HL-60 (cell line): ENCODE measurements at regions not wholly inside any gene's neighbourhood (a gene's known extent, or its start where the extent isn't known, plus 50 kb on each side); places are given as distances from the start of the nearest gene placed in this dataset.

Experiments
- GABPA ChIP-seq: IDR thresholded peaks from 2 replicates; pipeline ENCODE4 v1.6.1; 2012; ENCODE audit warnings: low read depth
- POLR2AphosphoS5 ChIP-seq: IDR thresholded peaks from 2 replicates; pipeline ENCODE4 v1.6.1; 2012; ENCODE audit warnings: low read depth
- TF ChIP-seq, protein P1 (sequence below): IDR thresholded peaks from one replicate; pipeline ENCODE4 v1.5.1; 2011; ENCODE audit warnings: low read length, control low read depth, inconsistent platforms; ENCODE audit not compliant: insufficient read depth
- TF ChIP-seq, protein P2 (sequence below): IDR thresholded peaks from 2 replicates; pipeline ENCODE4 v1.6.1; 2012; ENCODE audit warnings: low read depth; ENCODE audit not compliant: insufficient replicate concordance

DNA sequence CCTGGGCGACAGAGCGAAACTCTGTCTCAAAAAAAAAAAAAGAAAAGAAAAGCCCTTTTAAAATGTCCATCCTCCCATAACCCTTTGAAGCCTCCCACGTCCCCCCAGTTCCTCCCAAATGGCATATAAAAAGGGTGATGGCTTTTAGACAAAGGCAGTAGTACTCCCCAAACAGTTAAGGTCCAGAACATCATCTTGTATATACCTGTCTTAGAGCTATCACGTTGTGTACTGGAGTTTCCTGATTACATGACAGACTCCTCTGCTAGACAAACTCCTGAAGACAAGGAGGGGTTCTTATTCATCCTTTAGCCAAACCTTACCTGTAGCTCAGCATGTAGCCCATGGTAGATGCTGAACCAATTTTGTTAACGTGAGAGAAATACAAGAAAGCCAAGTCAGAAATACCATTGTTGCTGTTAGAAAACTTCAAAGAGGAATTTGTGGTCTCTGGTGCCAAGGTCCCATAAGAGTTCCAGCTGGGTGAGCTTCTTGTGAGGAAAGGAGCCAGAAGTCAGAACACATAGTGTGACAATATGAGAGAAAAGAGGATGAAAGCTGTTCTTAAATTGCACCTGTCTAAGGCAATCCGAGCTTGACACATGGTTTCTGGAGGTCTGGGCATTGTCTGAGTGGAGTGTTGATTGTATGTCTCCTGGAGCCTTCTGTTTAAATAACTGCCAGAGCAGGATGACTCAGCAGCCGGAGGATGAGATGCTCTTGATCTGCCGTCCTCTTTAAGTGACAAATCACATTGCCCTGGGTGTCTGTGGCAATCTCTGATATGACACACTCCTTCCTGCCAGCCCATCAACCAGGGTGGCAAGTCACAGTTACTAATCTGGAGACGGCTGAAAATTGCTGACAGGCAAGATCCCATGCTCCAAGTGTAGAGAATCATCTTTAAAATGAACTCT, 69.1 kb downstream of the ARRDC3 start:
- TF ChIP-seq POLR2AphosphoS5 (no peak), GABPA (no peak)
- TF ChIP-seq, protein P1, sequence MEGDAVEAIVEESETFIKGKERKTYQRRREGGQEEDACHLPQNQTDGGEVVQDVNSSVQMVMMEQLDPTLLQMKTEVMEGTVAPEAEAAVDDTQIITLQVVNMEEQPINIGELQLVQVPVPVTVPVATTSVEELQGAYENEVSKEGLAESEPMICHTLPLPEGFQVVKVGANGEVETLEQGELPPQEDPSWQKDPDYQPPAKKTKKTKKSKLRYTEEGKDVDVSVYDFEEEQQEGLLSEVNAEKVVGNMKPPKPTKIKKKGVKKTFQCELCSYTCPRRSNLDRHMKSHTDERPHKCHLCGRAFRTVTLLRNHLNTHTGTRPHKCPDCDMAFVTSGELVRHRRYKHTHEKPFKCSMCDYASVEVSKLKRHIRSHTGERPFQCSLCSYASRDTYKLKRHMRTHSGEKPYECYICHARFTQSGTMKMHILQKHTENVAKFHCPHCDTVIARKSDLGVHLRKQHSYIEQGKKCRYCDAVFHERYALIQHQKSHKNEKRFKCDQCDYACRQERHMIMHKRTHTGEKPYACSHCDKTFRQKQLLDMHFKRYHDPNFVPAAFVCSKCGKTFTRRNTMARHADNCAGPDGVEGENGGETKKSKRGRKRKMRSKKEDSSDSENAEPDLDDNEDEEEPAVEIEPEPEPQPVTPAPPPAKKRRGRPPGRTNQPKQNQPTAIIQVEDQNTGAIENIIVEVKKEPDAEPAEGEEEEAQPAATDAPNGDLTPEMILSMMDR, result no peak
- TF ChIP-seq, protein P2, sequence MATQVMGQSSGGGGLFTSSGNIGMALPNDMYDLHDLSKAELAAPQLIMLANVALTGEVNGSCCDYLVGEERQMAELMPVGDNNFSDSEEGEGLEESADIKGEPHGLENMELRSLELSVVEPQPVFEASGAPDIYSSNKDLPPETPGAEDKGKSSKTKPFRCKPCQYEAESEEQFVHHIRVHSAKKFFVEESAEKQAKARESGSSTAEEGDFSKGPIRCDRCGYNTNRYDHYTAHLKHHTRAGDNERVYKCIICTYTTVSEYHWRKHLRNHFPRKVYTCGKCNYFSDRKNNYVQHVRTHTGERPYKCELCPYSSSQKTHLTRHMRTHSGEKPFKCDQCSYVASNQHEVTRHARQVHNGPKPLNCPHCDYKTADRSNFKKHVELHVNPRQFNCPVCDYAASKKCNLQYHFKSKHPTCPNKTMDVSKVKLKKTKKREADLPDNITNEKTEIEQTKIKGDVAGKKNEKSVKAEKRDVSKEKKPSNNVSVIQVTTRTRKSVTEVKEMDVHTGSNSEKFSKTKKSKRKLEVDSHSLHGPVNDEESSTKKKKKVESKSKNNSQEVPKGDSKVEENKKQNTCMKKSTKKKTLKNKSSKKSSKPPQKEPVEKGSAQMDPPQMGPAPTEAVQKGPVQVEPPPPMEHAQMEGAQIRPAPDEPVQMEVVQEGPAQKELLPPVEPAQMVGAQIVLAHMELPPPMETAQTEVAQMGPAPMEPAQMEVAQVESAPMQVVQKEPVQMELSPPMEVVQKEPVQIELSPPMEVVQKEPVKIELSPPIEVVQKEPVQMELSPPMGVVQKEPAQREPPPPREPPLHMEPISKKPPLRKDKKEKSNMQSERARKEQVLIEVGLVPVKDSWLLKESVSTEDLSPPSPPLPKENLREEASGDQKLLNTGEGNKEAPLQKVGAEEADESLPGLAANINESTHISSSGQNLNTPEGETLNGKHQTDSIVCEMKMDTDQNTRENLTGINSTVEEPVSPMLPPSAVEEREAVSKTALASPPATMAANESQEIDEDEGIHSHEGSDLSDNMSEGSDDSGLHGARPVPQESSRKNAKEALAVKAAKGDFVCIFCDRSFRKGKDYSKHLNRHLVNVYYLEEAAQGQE, result no peak
